Jurkat, Clone E6-1 (cell line): ENCODE measurements at regions not wholly inside any gene's neighbourhood (a gene's known extent, or its start where the extent isn't known, plus 50 kb on each side); places are given as distances from the start of the nearest gene placed in this dataset.

Experiments used
- DNase-seq: peaks from one replicate; pipeline ENCODE4 v3.0.0-alpha.2; 2011; ENCODE audit warnings: low read depth, low spot score
- H3K4me3 ChIP-seq: 2 replicates; pipeline ENCODE4 v1.5.1; 2011; ENCODE audit warnings: mild to moderate bottlenecking, low read length, control low read depth, moderate library complexity

GRCh38 chr13:33634546-33634982 is 183.4 kb upstream of the RFC3 start:
- H3K4me3 ChIP-seq: no peak overlapping the region
- no peak for DNase-seq

- H3K4me3 ChIP-seq: no peak overlapping the region
- no peak for DNase-seq
Observed at GRCh38 chr13:33636243-33636642, 181.7 kb upstream of the RFC3 start.

- no peak for DNase-seq
- H3K4me3 ChIP-seq: no peak overlapping the region
Observed at GRCh38 chr13:33636955-33637670, 180.8 kb upstream of the RFC3 start.

DNA sequence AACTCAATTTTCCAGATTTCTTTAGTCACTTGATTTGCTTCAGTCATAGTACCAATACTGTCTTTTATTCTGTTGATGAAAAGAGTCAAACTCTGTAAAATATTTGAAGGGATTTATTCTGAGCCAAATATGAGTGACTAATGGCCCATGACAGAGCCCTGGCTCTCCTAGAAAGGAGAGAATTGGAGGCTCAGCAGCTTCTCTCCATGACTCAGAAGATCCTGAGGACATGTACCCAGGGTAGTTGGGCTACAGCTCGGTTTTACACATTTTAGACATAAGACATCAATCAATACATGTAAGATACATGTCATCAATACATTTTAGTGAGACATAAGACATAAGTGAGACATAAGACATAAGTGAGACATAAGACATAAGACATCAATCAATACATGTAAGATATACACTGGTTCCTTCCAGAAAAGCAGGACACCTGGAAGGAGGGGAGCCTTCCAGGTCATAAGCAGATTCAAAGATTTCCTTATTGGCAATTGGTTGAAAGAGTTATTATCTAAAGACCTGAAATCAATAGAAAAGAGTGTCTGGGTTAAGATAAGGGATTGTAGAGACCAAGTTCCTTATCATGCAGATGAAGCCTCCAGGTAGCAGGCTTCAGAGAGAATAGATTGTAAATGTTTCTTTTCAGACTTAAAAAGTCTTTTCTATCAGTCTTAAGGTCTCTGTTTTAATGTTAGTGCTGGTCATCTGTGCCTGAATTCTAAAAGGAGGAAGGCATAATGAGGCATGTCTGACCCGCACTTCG is 179.8 kb upstream of the RFC3 start:
- no peak overlapping the region for H3K4me3 ChIP-seq
- DNase-seq: no peak

DNA sequence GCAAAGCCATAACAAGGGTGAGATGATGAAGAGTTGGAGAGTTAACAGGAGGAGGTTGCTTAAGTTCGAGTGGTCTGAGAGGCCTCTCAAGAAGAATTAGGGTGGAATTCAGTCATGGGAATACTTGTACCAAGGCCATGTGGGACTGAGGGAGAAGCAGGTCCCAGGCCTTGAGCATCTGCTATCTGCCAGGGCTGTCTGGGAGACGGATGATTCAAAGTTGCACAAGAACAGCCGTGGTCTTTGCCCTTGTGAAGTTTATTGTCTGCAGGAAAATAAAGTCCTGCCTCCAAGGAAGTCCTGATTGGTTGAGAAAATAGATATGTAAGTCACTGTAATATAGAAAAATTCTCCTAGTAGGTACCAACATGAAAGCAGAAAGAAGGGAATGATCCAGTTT is 178.8 kb upstream of the RFC3 start:
- DNase-seq: no peak
- no peak overlapping the region for H3K4me3 ChIP-seq

GRCh38 chr13:33639626-33640080 is 178.3 kb upstream of the RFC3 start:
- no peak for DNase-seq
- no peak overlapping the region for H3K4me3 ChIP-seq

DNA sequence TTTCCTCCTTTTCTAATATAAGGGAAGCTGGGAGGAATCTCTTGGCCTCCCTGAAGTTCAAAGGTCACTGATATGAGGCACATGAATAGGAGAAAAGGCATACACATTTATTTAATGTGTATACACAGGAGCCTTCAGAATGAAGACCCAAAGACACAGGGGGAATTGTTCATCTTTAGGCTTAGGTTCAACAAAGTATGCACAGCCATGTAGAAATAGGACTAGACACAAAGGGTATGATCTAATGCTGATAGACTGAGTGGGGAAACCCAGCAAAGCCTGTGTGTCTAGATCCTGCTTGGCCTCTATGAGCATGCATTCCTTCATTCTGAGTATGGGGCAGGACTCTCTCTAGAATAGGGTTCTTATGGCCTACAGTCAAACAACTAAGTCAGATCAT is 177.1 kb upstream of the RFC3 start:
- no peak overlapping the region for H3K4me3 ChIP-seq
- no peak for DNase-seq

DNA sequence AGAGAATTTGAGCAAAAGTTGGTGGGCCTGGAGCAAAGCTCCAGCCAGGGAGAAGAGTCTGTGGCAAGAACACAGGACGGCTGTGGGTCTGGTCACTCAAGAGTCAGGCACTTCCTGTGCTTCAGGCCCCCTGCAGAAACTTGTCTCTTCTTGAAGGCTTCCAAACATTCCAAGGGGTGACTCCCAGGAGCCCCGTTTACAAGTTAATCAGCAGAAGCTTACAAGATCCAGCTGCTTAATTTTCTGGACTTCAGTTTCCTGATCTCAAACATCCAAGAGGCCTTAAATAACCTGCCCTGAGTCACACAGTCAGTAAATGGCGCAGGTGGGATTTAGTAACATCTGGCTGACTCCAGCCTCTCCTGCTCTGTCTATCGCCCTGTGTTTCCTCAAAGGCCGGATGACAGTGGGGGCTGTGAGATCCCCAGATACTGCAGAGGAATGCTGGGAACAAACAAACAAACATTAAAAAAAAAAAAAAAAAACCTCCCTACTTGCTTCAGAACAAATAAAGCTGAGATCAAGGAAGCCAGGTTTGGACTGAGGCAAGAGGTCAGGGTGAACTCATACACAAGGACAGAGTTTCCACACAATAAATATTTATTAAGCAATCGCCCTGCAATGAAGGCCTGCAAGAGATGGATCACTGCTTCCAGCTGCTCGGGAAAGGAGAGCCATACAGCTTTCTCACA is 175.4 kb upstream of the RFC3 start:
- no peak for DNase-seq
- no peak overlapping the region for H3K4me3 ChIP-seq

- no peak for DNase-seq
- no peak overlapping the region for H3K4me3 ChIP-seq
Observed at GRCh38 chr13:33644581-33645543, 173.1 kb upstream of the RFC3 start.

GRCh38 chr13:33645591-33646554 is 172.1 kb upstream of the RFC3 start:
- H3K4me3 ChIP-seq: no peak overlapping the region
- no peak for DNase-seq

- DNase-seq: no peak
Observed at GRCh38 chr13:33649212-33649878, 168.6 kb upstream of the RFC3 start.

DNA sequence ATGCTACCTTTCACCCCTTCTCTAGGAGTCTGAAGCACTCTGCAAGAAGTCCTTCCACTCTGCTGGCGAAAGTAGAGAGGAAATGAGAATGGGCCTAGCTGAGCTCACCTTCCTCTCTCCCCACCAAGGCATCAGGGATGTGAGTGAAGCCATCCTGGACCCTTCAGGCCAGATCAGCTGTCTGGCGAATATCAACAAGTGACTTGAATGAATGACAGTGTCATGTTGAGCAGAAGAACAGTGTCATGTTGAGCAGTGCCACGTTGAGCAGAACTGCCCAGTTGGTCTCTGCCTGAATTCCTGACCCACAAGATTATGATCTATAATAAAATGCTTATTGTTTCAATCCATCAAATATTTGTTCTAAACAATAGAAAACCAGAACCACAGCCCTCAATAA is 166.2 kb upstream of the RFC3 start:
- H3K4me3 ChIP-seq: no peak overlapping the region
- no peak for DNase-seq

More at GRCh38 chr13:33649212-33649878, 168.6 kb upstream of the RFC3 start:
- no peak overlapping the region for H3K4me3 ChIP-seq

GRCh38 chr13:33657274-33657673 is 160.7 kb upstream of the RFC3 start:
- H3K4me3 ChIP-seq: no peak overlapping the region
- no peak for DNase-seq

- H3K4me3 ChIP-seq: no peak overlapping the region
- no peak for DNase-seq
Observed at GRCh38 chr13:33659466-33659865, 158.5 kb upstream of the RFC3 start.

- no peak overlapping the region for H3K4me3 ChIP-seq
- no peak for DNase-seq
Observed at GRCh38 chr13:33659894-33660293, 158.1 kb upstream of the RFC3 start.

GRCh38 chr13:33662392-33662791 is 155.6 kb upstream of the RFC3 start:
- H3K4me3 ChIP-seq: no peak overlapping the region
- no peak for DNase-seq

DNA sequence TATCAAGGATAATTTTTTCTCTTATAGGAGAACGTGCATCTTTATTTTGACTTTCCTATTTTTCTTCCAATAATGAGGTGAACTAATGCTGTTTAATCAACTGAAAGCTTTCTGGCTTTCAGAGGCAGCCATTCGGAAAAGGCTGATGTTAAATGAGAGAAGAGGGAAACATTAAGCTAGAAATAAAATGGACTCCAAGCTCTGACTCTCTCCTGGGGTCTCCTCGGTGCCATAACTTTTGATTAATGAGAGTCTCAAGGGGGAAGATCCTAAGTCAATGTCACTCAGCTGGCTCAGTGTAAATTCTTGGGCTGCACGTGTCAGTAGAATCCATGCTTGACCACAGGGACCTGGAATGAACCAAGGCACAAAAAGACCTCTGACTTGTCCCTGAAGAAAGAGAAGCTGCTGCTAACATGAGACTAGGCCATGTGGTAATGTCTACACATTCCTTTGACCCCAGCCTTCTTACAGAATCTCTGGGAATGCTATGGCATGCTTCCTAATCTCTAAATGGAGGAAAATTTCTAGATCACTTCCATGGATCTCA is 152.2 kb upstream of the RFC3 start:
- no peak overlapping the region for H3K4me3 ChIP-seq
- no peak for DNase-seq
